ENCODE measurements at regions not wholly inside any gene's neighbourhood (a gene's known extent, or its start where the extent isn't known, plus 50 kb on each side); places are given as distances from the start of the nearest gene placed in this dataset.

DNA sequence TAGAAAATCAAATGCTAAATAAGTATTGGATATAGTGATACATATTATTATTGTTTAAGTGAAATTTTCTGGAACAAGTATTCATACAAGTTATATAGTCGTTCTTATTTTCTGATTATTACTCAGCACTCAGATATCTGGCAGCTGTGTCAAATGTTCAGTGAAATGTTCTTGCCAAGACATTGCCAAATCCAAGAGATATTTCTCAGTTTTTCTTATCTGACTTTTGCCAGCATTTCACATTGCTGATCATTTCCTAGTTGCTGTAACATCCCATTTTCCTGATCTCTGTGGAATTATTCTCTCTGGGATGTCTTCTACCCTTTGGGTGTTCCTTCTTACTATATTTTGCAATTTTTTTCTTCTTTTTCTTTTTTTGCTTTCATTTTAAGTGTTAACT lies 262.3 kb downstream of the KIF2B start:
- H3K9me3 ChIP-seq: peaks cover 0 to 33% (median 4%) of the 10 kb centered on the region in 8 donors
- no peaks in the 10 kb centered on the region for H3K4me1 ChIP-seq
- H3K27ac ChIP-seq: no peak overlapping the region
- 66 to 72% (median 71%) methylated on average over 1 of the region's 1 CpG for WGBS, 5 donors
- no peaks in the 10 kb centered on the region for H3K36me3 ChIP-seq
- no peak overlapping the region for H3K4me3 ChIP-seq
- H3K27me3 ChIP-seq (replicated peaks in 1 of 7): no peaks in the 10 kb centered on the region
- TF ChIP-seq, protein P1, sequence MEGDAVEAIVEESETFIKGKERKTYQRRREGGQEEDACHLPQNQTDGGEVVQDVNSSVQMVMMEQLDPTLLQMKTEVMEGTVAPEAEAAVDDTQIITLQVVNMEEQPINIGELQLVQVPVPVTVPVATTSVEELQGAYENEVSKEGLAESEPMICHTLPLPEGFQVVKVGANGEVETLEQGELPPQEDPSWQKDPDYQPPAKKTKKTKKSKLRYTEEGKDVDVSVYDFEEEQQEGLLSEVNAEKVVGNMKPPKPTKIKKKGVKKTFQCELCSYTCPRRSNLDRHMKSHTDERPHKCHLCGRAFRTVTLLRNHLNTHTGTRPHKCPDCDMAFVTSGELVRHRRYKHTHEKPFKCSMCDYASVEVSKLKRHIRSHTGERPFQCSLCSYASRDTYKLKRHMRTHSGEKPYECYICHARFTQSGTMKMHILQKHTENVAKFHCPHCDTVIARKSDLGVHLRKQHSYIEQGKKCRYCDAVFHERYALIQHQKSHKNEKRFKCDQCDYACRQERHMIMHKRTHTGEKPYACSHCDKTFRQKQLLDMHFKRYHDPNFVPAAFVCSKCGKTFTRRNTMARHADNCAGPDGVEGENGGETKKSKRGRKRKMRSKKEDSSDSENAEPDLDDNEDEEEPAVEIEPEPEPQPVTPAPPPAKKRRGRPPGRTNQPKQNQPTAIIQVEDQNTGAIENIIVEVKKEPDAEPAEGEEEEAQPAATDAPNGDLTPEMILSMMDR (IDR thresholded peaks at IDR 0.05 in 8 of 11, conservative IDR thresholded peaks at IDR 0.05 in 3 of 11): no peak
- TF ChIP-seq POLR2AphosphoS5 (IDR thresholded peaks at IDR 0.05) (no peak), POLR2A (IDR thresholded peaks at IDR 0.05) (no peak)
- intact Hi-C loops (cut with DNase I; ENCODE audit: low total_unique reads): no loop called here
- DNase-seq: no peak

DNA sequence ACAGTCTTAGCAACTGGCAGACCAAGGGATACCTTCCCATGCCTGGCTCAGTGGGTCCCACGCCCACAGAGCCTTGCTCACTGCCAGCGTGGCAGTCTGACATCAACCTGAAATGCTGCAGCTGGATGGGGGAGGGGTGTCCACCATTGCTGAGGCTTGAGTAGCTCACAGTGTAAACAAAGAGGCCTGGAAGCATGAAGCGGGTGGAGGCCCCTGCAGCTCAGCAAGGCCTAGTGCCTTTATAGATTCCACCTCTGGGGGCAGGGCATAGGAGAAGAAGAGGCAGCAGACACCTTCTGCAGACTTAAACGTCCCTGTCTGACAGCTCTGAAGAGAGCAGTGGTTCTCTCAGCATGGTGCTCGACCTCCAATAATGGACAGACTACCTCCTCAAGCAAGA lies 263.2 kb downstream of the KIF2B start:
- no peak for TF ChIP-seq POLR2AphosphoS5 (IDR thresholded peaks at IDR 0.05)
- Histone ChIP-seq H3K9me3 (peaks cover 0 to 42% (median 11%) of the 10 kb centered on the region in 8 donors), H3K36me3 (no peaks in the 10 kb centered on the region), H3K4me3 (no peak overlapping the region), H3K4me1 (no peaks in the 10 kb centered on the region), H3K27ac (no peak overlapping the region), H3K27me3 (replicated peaks in 1 of 7) (no peaks in the 10 kb centered on the region)
- intact Hi-C loops (cut with DNase I; ENCODE audit: low total_unique reads): no loop called here
- DNase-seq: no peak
- 30 to 52% (median 39%) methylated on average over 4 to 5 of the region's 5 CpGs for WGBS, 5 donors

DNA sequence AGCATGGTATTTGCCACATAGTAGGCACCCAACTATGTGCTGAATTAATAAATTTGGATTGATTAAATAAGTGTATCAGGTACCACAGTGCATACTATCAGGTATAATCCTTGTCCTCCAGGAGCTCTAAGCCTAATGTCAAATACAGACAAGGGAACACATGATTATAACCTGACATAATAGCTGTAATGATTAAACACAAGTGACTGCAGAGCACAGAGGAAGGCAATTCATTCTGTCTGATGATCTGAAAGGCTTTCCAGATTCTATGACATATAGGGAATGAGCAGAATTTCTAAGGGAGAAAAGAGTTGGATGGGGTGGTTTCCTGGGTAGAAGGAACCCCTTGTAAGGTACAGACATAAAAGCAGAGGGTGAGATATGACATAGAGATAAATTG lies 273.5 kb downstream of the KIF2B start:
- Histone ChIP-seq H3K4me3 (no peak overlapping the region), H3K27ac (no peak overlapping the region), H3K27me3 (replicated peaks in 1 of 7) (no peaks in the 10 kb centered on the region), H3K4me1 (no peaks in the 10 kb centered on the region), H3K9me3 (peaks cover 0 to 13% (median 2%) of the 10 kb centered on the region in 8 donors), H3K36me3 (no peaks in the 10 kb centered on the region)
- intact Hi-C loops (cut with DNase I; ENCODE audit: low total_unique reads): no loop called here
- no peak for DNase-seq
- TF ChIP-seq, protein P1 (IDR thresholded peaks at IDR 0.05 in 8 of 11, conservative IDR thresholded peaks at IDR 0.05 in 3 of 11): no peak
- TF ChIP-seq POLR2AphosphoS5 (IDR thresholded peaks at IDR 0.05) (no peak), POLR2A (IDR thresholded peaks at IDR 0.05) (no peak)

DNA sequence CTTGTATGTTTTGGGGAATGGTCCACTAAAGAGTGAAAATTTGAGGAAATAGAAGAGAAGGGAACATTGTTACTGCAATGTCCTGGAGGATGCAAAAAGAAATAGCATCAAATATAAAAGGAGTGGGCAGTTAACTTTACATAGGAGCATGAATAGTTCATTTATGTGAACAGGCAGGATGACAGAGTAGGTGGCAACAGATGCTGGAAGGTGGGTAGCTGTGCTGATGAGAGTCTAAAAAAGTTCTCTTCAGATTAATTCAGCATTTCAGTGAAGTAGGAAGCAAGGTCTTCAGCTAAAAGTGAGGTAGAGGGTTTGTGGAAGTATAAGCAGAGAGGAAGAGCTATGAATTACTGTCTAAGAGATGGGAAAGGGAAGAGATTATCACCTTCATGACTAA lies 276.5 kb downstream of the KIF2B start:
- H3K36me3 ChIP-seq: no peaks in the 10 kb centered on the region
- H3K4me1 ChIP-seq: no peaks in the 10 kb centered on the region
- H3K4me3 ChIP-seq: no peak overlapping the region
- intact Hi-C loops (cut with DNase I; ENCODE audit: low total_unique reads): no loop called here
- TF ChIP-seq, protein P1 (IDR thresholded peaks at IDR 0.05 in 8 of 11, conservative IDR thresholded peaks at IDR 0.05 in 3 of 11): no peak
- TF ChIP-seq POLR2A (IDR thresholded peaks at IDR 0.05) (no peak), POLR2AphosphoS5 (IDR thresholded peaks at IDR 0.05) (no peak)
- no peak overlapping the region for H3K27ac ChIP-seq
- no peak for DNase-seq
- peaks cover 0 to 32% (median 26%) of the 10 kb centered on the region in 8 donors for H3K9me3 ChIP-seq
- H3K27me3 ChIP-seq (replicated peaks in 1 of 7): no peaks in the 10 kb centered on the region

DNA sequence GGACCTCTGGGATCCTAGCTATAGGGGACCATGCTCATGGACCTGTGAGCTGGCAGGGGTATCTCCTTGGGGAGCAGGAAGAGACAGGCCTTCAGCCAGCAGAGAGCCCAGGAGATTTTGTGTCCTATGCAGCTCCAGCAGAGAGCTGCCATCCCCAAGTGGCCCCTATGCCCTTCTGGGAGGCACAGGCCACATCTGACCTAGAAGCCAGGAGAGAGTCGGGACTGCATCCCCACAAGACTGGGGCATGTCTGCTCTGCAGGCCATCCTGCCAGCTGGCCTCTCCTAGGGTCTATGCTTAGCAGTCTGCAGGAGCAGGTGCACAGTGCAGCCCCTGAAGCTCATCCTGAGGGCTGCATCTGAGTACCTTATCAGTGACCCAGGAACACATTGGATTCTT lies 279.5 kb downstream of the KIF2B start:
- no peak overlapping the region for H3K4me3 ChIP-seq
- H3K9me3 ChIP-seq: peaks cover 0 to 56% (median 46%) of the 10 kb centered on the region in 8 donors
- TF ChIP-seq POLR2AphosphoS5 (IDR thresholded peaks at IDR 0.05) (no peak), POLR2A (IDR thresholded peaks at IDR 0.05) (no peak)
- TF ChIP-seq, protein P1 (IDR thresholded peaks at IDR 0.05 in 8 of 11, conservative IDR thresholded peaks at IDR 0.05 in 3 of 11): no peak
- no peaks in the 10 kb centered on the region for H3K36me3 ChIP-seq
- H3K27ac ChIP-seq: no peak overlapping the region
- 60 to 94% (median 82%) methylated on average over 1 of the region's 1 CpG; no CpG with 5 or more reads in 1 of the 5 donors for WGBS, 5 donors
- no peak for DNase-seq
- intact Hi-C loops (cut with DNase I; ENCODE audit: low total_unique reads): no loop called here
- H3K4me1 ChIP-seq: no peaks in the 10 kb centered on the region
- H3K27me3 ChIP-seq (replicated peaks in 1 of 7): no peaks in the 10 kb centered on the region
